HG02885 (cell line): ENCODE measurements at regions not wholly inside any gene's neighbourhood (a gene's known extent, or its start where the extent isn't known, plus 50 kb on each side); places are given as distances from the start of the nearest gene placed in this dataset.

Experiments
- ATAC-seq: cut with Tn5 transposase; IDR thresholded peaks from one replicate; pipeline ENCODE4 v1.9.1; 2021; ENCODE audit warnings: mild to moderate bottlenecking; ENCODE audit not compliant: unreplicated experiment, poor library complexity

- no peak for ATAC-seq
Observed at GRCh38 chr5:74332682-74333081, 307.8 kb downstream of the ENC1 start.

DNA sequence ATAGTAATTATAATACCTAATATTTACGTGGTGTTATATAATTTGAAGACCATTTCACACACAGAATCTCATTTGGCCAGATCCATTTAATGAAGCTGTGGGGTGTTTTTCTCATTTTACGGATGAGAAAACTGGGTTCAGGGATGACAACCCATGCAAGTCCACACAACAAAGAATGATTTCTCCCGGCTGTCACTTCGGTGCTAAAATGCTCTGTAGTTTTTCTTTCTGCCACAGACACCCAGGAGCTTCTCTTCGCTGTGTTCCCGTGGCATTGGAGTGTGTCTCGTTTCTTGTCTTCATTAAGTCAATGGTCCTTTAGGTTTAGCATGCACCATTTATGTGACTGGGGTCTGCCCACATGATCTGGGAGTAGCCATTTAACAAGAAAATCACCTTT lies 308.5 kb downstream of the ENC1 start:
- no peak for ATAC-seq

DNA sequence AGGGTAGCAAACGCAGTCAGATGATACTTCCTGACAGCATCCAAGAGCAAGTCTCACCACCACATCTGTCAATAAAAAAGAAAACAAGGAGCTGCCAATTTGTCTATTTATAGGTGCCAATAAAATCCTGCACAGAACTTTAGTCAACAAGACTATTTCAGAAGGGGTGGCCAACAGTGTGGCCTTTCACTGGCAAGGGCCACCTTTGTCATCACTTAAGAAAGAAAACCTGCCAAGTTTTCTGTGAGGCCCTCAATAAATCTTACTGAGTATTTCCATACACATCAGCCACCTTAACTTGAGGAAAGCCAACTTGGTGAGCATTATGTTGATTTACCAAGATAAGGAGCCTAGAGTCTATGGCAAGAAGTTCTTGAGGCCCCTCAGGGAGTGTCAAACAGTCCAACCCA lies 312.3 kb downstream of the ENC1 start:
- ATAC-seq, result no peak

GRCh38 chr5:74327339-74327685 lies 313.2 kb downstream of the ENC1 start:
- no peak for ATAC-seq

DNA sequence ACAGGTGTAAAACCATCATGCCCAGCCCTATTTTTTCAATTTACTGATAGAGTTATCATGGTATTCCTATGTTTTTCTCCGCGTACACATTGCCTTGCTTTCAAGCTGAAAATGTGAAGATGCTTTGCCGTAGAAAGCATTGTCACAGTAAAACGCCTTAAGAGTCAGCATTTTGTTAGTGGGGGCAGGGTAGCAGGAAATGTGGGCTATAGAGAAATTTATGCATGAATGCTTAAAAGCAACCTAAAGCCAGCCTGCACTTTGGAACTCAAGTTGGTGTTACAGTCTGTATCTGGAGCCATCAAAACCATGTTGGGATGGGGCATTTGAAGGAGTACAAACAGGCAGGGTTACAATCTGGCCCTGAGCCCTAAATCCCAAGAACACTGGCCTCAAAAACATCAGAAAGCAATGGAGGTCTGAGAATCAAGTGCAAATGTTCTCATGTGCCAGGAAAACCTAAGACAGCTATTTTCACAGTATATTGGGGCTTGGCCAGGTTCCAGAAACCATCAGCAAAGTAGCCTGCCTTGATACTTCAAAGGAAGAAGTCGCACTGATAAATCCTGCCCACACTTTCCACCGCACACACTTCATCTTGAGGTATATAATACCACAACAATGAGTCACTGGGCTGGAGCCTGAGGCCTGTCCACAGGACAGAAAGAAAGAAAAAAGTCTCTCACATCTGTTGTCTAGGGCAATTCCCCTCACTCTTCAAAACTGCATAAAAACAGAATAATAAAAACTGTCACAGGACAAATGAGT lies 313.8 kb downstream of the ENC1 start:
- ATAC-seq, result peak; percentile 91

DNA sequence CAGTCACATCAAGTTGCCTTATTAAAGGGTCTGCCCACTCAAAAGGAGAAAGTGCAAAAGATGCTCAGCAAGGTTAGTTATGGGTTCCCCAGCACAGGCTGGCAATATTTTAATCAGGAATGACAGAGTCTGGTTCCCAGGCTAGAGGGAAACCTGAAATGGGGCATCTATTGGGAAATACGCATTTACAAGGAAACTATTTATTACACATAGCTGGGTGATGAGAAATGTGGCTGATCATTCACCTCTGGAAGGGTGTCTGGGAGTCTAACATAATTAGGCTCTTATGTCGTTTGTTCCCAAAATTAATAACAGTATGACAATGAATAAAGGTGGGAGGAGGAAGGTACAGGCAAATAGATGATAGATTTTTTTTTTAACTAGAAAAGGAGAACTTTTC lies 314.7 kb downstream of the ENC1 start:
- ATAC-seq, result no peak

- ATAC-seq, result no peak
Observed at GRCh38 chr5:74324556-74324955, 316.0 kb downstream of the ENC1 start.

DNA sequence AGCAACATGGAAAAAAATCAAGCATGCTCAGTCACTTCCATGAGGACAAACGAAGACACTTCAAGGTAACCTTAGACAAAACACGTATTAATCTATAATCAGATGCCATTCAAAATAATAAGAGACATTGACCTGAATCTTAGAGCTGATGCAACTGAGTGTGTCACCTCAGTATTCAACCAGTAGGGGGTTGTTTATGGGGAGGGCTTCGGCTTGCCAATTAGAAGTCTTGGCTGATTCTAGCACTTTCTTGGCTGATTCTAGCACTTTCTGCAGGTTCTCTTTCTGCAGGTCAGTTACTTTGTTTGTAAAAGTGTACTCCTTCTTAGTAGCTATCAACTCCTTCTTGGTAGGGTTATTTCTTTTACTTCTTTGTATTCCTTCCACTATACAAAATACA lies 317.6 kb downstream of the ENC1 start:
- ATAC-seq, result no peak

DNA sequence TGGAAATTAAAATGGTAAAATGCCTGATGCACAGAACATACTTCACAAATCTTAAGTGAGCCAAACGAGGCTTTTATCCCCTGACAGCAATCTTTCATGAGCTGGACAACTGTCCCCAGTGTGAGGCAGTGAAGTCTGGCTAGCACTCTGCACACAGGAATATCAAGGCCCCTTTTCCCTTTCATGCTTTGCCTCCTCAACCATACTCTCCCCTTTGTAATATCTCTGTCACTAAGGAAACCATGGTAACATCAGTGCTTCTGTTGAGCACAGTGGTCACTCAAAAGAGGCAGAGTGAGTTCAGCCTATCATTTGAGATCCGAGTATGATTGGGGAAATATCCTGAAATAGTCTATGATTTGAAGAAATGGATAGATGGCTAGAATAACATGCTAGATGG lies 318.3 kb downstream of the ENC1 start:
- ATAC-seq, result no peak

- ATAC-seq, result no peak
Observed at GRCh38 chr5:74321326-74321725, 319.2 kb downstream of the ENC1 start.

- ATAC-seq, result no peak
Observed at GRCh38 chr5:74320526-74320925, 320.0 kb downstream of the ENC1 start.

- ATAC-seq, result no peak
Observed at GRCh38 chr5:74319076-74319475, 321.5 kb downstream of the ENC1 start.

DNA sequence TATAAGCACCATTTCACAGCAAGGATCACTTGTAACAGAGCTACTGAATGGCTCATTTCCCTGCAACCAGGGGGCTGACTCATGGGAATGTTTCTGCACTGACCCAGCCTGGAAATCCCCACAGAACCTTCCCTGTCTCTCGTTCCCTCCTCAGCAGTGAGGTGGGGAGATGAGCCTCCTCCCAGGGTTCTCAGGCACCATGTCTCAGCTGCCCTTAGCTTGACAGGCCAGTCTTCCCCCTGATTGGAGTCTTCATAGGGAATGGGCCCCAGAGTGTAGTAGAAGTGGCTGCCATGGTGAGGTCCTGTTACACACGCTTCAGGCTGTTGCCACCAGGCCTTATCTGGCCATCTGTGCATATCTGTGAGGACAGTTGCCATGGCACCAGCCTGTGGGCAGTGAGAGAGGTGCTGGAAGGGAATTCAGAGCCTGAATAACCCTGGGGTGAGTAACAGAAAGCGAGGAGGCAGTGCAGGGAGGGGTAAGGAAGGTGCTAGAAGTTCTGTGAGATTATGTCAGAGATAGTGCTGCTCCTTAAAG lies 324.4 kb downstream of the ENC1 start:
- no peak for ATAC-seq

GRCh38 chr5:74314906-74315305 lies 325.6 kb downstream of the ENC1 start:
- no peak for ATAC-seq

DNA sequence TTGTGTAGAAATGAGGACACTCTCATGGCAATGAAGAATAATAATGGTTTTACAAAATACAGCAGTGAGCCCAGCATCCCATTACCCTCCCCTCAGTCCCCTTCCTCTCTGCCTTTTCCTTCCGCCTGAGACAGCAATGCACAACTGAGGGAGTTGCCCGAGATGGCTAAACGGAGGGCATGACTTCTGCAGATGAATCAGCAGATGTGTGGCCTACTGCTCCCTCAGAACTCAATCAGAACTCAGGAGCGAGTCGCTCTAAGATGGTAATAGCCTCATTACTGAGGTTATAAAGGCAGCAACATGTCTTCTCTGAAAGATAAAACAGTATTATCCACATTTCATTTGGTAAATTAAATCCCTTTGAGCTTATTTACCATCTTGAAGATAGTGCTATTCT lies 326.6 kb downstream of the ENC1 start:
- no peak for ATAC-seq

- no peak for ATAC-seq
Observed at GRCh38 chr5:74312746-74313145, 327.8 kb downstream of the ENC1 start.

GRCh38 chr5:74311961-74312360 lies 328.6 kb downstream of the ENC1 start:
- ATAC-seq, result no peak

- no peak for ATAC-seq
Observed at GRCh38 chr5:74310997-74311930, 329.3 kb downstream of the ENC1 start.

GRCh38 chr5:74310386-74310785 lies 330.1 kb downstream of the ENC1 start:
- no peak for ATAC-seq

GRCh38 chr5:74309050-74309449 lies 331.5 kb downstream of the ENC1 start:
- ATAC-seq, result no peak

GRCh38 chr5:74306845-74307244 lies 333.7 kb downstream of the ENC1 start:
- no peak for ATAC-seq
